K562 (cell line): ENCODE measurements at regions not wholly inside any gene's neighbourhood (a gene's known extent, or its start where the extent isn't known, plus 50 kb on each side); places are given as distances from the start of the nearest gene placed in this dataset.
A peak's percentile ranks its signal among the peaks of the same experiment; 100 is the strongest.

Experiments
- ATAC-seq: fragments of 200-7000 bp; cut with Tn5 transposase; 3 replicates; pipeline ENCODE4 v1.9.1; 2020; ENCODE audit warnings: moderate library complexity
- BruUV-seq: library from RNA; stranded (reverse); fragments of 400-500 nt; replicated peaks from 2 replicates; lab custom pipeline; 2021; lab: Mats Ljungman, UMichigan
- CTCF ChIA-PET: fragments of 300-600 bp; formaldehyde crosslinking; extraction: SDS; loops from one replicate; lab custom pipeline; 2021; ENCODE audit warnings: low intra/inter-chr PET ratio; lab: Yijun Ruan, JAX
- POLR2A ChIA-PET: fragments of 300-600, 350-650 bp; sonication (Branson Sonifier 250); formaldehyde crosslinking; extraction: SDS; loops from one replicate; lab custom pipeline; 2021; ENCODE audit warnings: antibody characterized with exemption, inconsistent platforms; lab: Yijun Ruan, JAX
- DNase-seq, 4 experiments: peaks; one replicate each; pipeline versions ENCODE4 v3.0.0 to v3.0.0-alpha.2; 2011 to 2018; ENCODE audit warnings: low spot score in 3 of 4, mixed read lengths in 3 of 4; ENCODE audit errors: extremely low read depth in 1 of 4
- FAIRE-seq: peaks from 2 replicates; lab custom pipeline; 2011; peaks lifted over from hg19 to GRCh38; lab: Jason Lieb, UNC
- H2AFZ ChIP-seq: 2 replicates; pipeline ENCODE4 v1.6.0; 2011; ENCODE audit warnings: low read depth, low read length, control low read depth, inconsistent platforms
- H3K27ac ChIP-seq: fragments of 200-600 bp; 3 replicates; pipeline ENCODE4 v1.8.0; 2011; ENCODE audit warnings: low read depth, mild to moderate bottlenecking, control low read depth, inconsistent platforms, low read length, moderate library complexity, mixed read lengths; ENCODE audit errors: extremely low read depth
- H3K27me3 ChIP-seq, 2 experiments: fragments of 300-600 bp in 1 of 2; 2 replicates in 1 of 2; 3 replicates in 1 of 2; pipeline versions ENCODE4 v1.6.0 to v1.8.0; 2011; ENCODE audit warnings: inconsistent platforms in 2 of 2, low read length in 2 of 2, mild to moderate bottlenecking in 1 of 2, mixed read lengths in 1 of 2, moderate library complexity in 1 of 2; ENCODE audit not compliant: control insufficient read depth in 2 of 2, insufficient read depth in 2 of 2
- H3K36me3 ChIP-seq: fragments of 300-600 bp; 3 replicates; pipeline ENCODE4 v1.8.0; 2011; ENCODE audit warnings: mild to moderate bottlenecking, low read length, inconsistent platforms; ENCODE audit not compliant: control insufficient read depth, insufficient read depth
- H3K4me1 ChIP-seq, 2 experiments: fragments of 200-600 bp in 1 of 2; replicated peaks in 1 of 2; 2 replicates in 1 of 2; 3 replicates in 1 of 2; pipeline versions ENCODE4 v1.5.1 to v1.8.0; 2011; ENCODE audit warnings: inconsistent platforms in 2 of 2, low read length in 2 of 2, mild to moderate bottlenecking in 1 of 2, mixed read lengths in 1 of 2, moderate library complexity in 1 of 2; ENCODE audit not compliant: control insufficient read depth in 2 of 2, insufficient read depth in 2 of 2
- H3K4me2 ChIP-seq: 2 replicates; pipeline ENCODE4 v1.6.1; 2011; ENCODE audit warnings: low read length, control low read depth, inconsistent platforms, mixed read lengths; ENCODE audit not compliant: insufficient read depth
- H3K4me3 ChIP-seq: fragments of 200-600 bp; sonication (generic), shearing (Covaris generic); 2 replicates; pipeline ENCODE4 v1.5.1; 2016; ENCODE audit warnings: control low read depth, inconsistent platforms
- H3K79me2 ChIP-seq: fragments of 200-600 bp; 3 replicates; pipeline ENCODE4 v1.8.0; 2011; ENCODE audit warnings: low read length, inconsistent platforms; ENCODE audit not compliant: control insufficient read depth, insufficient read depth
- H3K9ac ChIP-seq, 2 experiments: 2 replicates each; pipeline versions ENCODE4 v1.6.0 to v1.6.1; 2011; ENCODE audit warnings: low read depth in 2 of 2, low read length in 2 of 2, control low read depth in 1 of 2, inconsistent platforms in 1 of 2, mild to moderate bottlenecking in 1 of 2, mixed read lengths in 1 of 2; ENCODE audit not compliant: insufficient read depth in 1 of 2
- H3K9me1 ChIP-seq: one replicate; pipeline ENCODE4 v1.6.0; 2011; ENCODE audit warnings: inconsistent platforms, mild to moderate bottlenecking, low read length, moderate library complexity; ENCODE audit not compliant: control insufficient read depth, insufficient read depth
- H3K9me3 ChIP-seq: replicated peaks from 2 replicates; pipeline ENCODE4 v1.5.1; 2011; ENCODE audit warnings: low read depth, low read length, inconsistent platforms; ENCODE audit not compliant: control insufficient read depth, insufficient read depth
- H4K20me1 ChIP-seq: replicated peaks from 2 replicates; pipeline ENCODE4 v1.6.1; 2011; ENCODE audit warnings: low read length, inconsistent platforms, mixed read lengths; ENCODE audit not compliant: control insufficient read depth, insufficient read depth
- ARID1B ChIP-seq: fragments of 450-650 bp; IDR thresholded peaks from 2 replicates; pipeline ENCODE4 v1.6.1; 2016; ENCODE audit warnings: antibody characterized with exemption, mild to moderate bottlenecking, inconsistent platforms
- CBX5 ChIP-seq: IDR thresholded peaks from 2 replicates; pipeline ENCODE4 v1.6.1; 2014; ENCODE audit warnings: low read depth, borderline replicate concordance
- CSDE1 ChIP-seq, 2 experiments: fragments of 450-650 bp; IDR thresholded peaks; 2 replicates each; pipeline ENCODE4 v1.6.1; 2016; ENCODE audit warnings: mild to moderate bottlenecking in 1 of 2
- DEAF1 ChIP-seq: fragments of 450-650 bp; formaldehyde crosslinking; IDR thresholded peaks from 2 replicates; pipeline ENCODE4 v1.4.0; 2020; ENCODE audit warnings: mild to moderate bottlenecking, moderate library complexity
- FOXK2 ChIP-seq, 2 experiments: fragments of 450-650 bp; IDR thresholded peaks in 1 of 2; conservative IDR thresholded peaks in 1 of 2; 2 replicates each; pipeline ENCODE4 v1.6.1; 2016; ENCODE audit warnings: low read depth in 2 of 2, mild to moderate bottlenecking in 1 of 2
- GABPB1 ChIP-seq: sonication (generic); formaldehyde crosslinking; IDR thresholded peaks from 2 replicates; pipeline ENCODE4 v1.8.0; 2022; ENCODE audit warnings: mild to moderate bottlenecking, missing genetic modification reagents
- HNRNPL ChIP-seq: fragments of 200-400 bp; formaldehyde crosslinking; IDR thresholded peaks from 2 replicates; pipeline ENCODE4 v1.6.1; 2017; ENCODE audit warnings: low read depth, mild to moderate bottlenecking, low read length
- JUN ChIP-seq, 2 experiments: sonication (generic) in 1 of 2; formaldehyde crosslinking in 1 of 2; IDR thresholded peaks; 2 replicates each; pipeline versions ENCODE4 v1.6.1 to v1.8.0; 2012 to 2022; ENCODE audit warnings: borderline replicate concordance in 2 of 2, mild to moderate bottlenecking in 2 of 2, improper control_type of control experiment in 1 of 2, low read depth in 1 of 2, low read length in 1 of 2, missing genetic modification reagents in 1 of 2
- MAFF ChIP-seq: IDR thresholded peaks from 2 replicates; pipeline ENCODE4 v1.6.1; 2012; ENCODE audit warnings: low read length, improper control_type of control experiment
- NCOA4 ChIP-seq: fragments of 450-650 bp; IDR thresholded peaks from 2 replicates; pipeline ENCODE4 v1.6.1; 2018; ENCODE audit warnings: mild to moderate bottlenecking; ENCODE audit not compliant: partially characterized antibody
- PHF8 ChIP-seq: fragments of 200-600 bp; sonication (generic); IDR thresholded peaks from 2 replicates; pipeline ENCODE4 v1.6.1; 2012; ENCODE audit warnings: mixed run types, mild to moderate bottlenecking, inconsistent platforms, low read length, moderate library complexity, borderline replicate concordance
- ZC3H11A ChIP-seq: IDR thresholded peaks from 2 replicates; pipeline ENCODE4 v1.6.1; 2012; ENCODE audit warnings: low read depth, low read length, improper control_type of control experiment
- ZNF217 ChIP-seq: sonication (generic); formaldehyde crosslinking; IDR thresholded peaks from 2 replicates; pipeline ENCODE4 v1.8.0; 2022; ENCODE audit warnings: mild to moderate bottlenecking, missing genetic modification reagents
- ZNF407 ChIP-seq: fragments of 450-650 bp; IDR thresholded peaks from 2 replicates; pipeline ENCODE4 v1.6.1; 2016; ENCODE audit warnings: low read depth
- WGBS: fragments of 100-300 bp; shearing (Covaris generic); methylation state at CpG from one replicate; pipeline ENCODE4 v1.1.6; 2016; ENCODE audit warnings: low coverage, mixed read lengths; ENCODE audit not compliant: insufficient coverage; ENCODE audit errors: missing lambda C conversion rate; 5-methylcytosine and 5-hydroxymethylcytosine counted together
- in situ Hi-C: fragments of 300-500 bp; cut with MboI; formaldehyde crosslinking; loops from 4 replicates; pipeline ENCODE4 v1.15.0; 2018; ENCODE audit warnings: inconsistent platforms, mixed read lengths
- intact Hi-C: fragments of 100-400 bp; cut with micrococcal nuclease; formaldehyde crosslinking; loops from 2 replicates; pipeline ENCODE4 v1.14.2; 2022

GRCh38 chr6:22095836-22096235 is 201.0 kb downstream of the PRL start:
- ATAC-seq (peak; percentile 63), DNase-seq (peak in 1 of 4 experiments; percentile 35), FAIRE-seq (no peak)
- Histone ChIP-seq H3K4me1 (peaks cover 0 to 2% of the 10 kb centered on the region in 2 experiments; a peak in 1 of 5 replicates), H3K4me2 (no peak overlapping the region), H3K9ac (no peak overlapping the region), H2AFZ (no peak overlapping the region), H3K79me2 (no peaks in the 10 kb centered on the region), H3K36me3 (no peaks in the 10 kb centered on the region), H3K4me3 (no peak overlapping the region), H3K27ac (no peak overlapping the region), H3K9me1 (no peaks in the 10 kb centered on the region), H4K20me1 (no peaks in the 10 kb centered on the region), H3K27me3 (no peaks in the 10 kb centered on the region), H3K9me3 (no peaks in the 10 kb centered on the region)
- ChIA-PET CTCF (no interaction called here), POLR2A (no interaction called here)
- intact Hi-C loops: no loop called here
- WGBS: 0% methylated on average over 1 of the region's 1 CpG
- in situ Hi-C loops: no loop called here
- no TSS peak for BruUV-seq
- TF ChIP-seq PHF8 (no peak), DEAF1 (CRISPR knock-in tag) (0 out of 2 replicates have a peak, but pooled peaks have one; percentile 6), JUN (IDR thresholded peaks at IDR 0.05; ENCODE audit: borderline replicate concordance, low read depth, low read length) (no peak), JUN (CRISPR knock-in tag; IDR thresholded peaks at IDR 0.05; ENCODE audit: borderline replicate concordance) (no peak), HNRNPL (no peak), ZNF217 (no peak), ZNF407 (no peak), ARID1B (peak; percentile 52), CBX5 (no peak), NCOA4 (no peak), FOXK2 (conservative IDR thresholded peaks at IDR 0.05 in 1 of 2, IDR thresholded peaks at IDR 0.05 in 1 of 2; ENCODE audit: low read depth in 2 of 2) (0 out of 4 replicates have a peak, but pooled peaks of 1 of the 2 experiments have one; percentile 16), MAFF (no peak), CSDE1 (IDR thresholded peaks at IDR 0.05) (no peak), GABPB1 (CRISPR knock-in tag) (no peak), ZC3H11A (no peak)
